ENCODE measurements at regions not wholly inside any gene's neighbourhood (a gene's known extent, or its start where the extent isn't known, plus 50 kb on each side); places are given as distances from the start of the nearest gene placed in this dataset.

- no peak overlapping the region for H3K4me3 Mint-ChIP-seq
- no peak overlapping the region for H3K27ac Mint-ChIP-seq
- no peaks in the 10 kb centered on the region for H3K4me1 Mint-ChIP-seq (ENCODE audit: low read depth)
- H3K36me3 Mint-ChIP-seq (ENCODE audit: low read depth): no peaks in the 10 kb centered on the region
- no peaks in the 10 kb centered on the region for H3K9me3 Mint-ChIP-seq
- no peaks in the 10 kb centered on the region for H3K27me3 Mint-ChIP-seq
- no peak for DNase-seq
Measured at GRCh38 chr18:73656691-73657090, 490.9 kb downstream of the FBXO15 start.

GRCh38 chr18:73653827-73654226, 493.8 kb downstream of the FBXO15 start:
- Mint-ChIP-seq H3K27ac (no peak overlapping the region), H3K4me1 (ENCODE audit: low read depth) (no peaks in the 10 kb centered on the region), H3K4me3 (no peak overlapping the region), H3K36me3 (ENCODE audit: low read depth) (no peaks in the 10 kb centered on the region), H3K9me3 (no peaks in the 10 kb centered on the region), H3K27me3 (no peaks in the 10 kb centered on the region)
- DNase-seq: no peak

GRCh38 chr18:73653251-73653650, 494.4 kb downstream of the FBXO15 start:
- Mint-ChIP-seq H3K4me1 (ENCODE audit: low read depth) (no peaks in the 10 kb centered on the region), H3K27ac (no peak overlapping the region), H3K4me3 (no peak overlapping the region), H3K27me3 (no peaks in the 10 kb centered on the region), H3K9me3 (no peaks in the 10 kb centered on the region), H3K36me3 (ENCODE audit: low read depth) (no peaks in the 10 kb centered on the region)
- no peak for DNase-seq

- Mint-ChIP-seq H3K4me1 (ENCODE audit: low read depth) (no peaks in the 10 kb centered on the region), H3K27me3 (no peaks in the 10 kb centered on the region), H3K27ac (no peak overlapping the region), H3K36me3 (ENCODE audit: low read depth) (no peaks in the 10 kb centered on the region), H3K9me3 (no peaks in the 10 kb centered on the region), H3K4me3 (no peak overlapping the region)
- DNase-seq: no peak
Measured at GRCh38 chr18:73647391-73647790, 500.2 kb downstream of the FBXO15 start.

GRCh38 chr18:73646772-73647171, 500.9 kb downstream of the FBXO15 start:
- Mint-ChIP-seq H3K9me3 (no peaks in the 10 kb centered on the region), H3K36me3 (ENCODE audit: low read depth) (no peaks in the 10 kb centered on the region), H3K27me3 (no peaks in the 10 kb centered on the region), H3K4me3 (no peak overlapping the region), H3K4me1 (ENCODE audit: low read depth) (no peaks in the 10 kb centered on the region), H3K27ac (no peak overlapping the region)
- DNase-seq: no peak

- Mint-ChIP-seq H3K4me1 (ENCODE audit: low read depth) (no peaks in the 10 kb centered on the region), H3K27ac (no peak overlapping the region), H3K4me3 (no peak overlapping the region), H3K27me3 (no peaks in the 10 kb centered on the region), H3K36me3 (ENCODE audit: low read depth) (no peaks in the 10 kb centered on the region), H3K9me3 (no peaks in the 10 kb centered on the region)
- no peak for DNase-seq
Measured at GRCh38 chr18:73646196-73646595, 501.4 kb downstream of the FBXO15 start.

GRCh38 chr18:73645160-73645715, 502.4 kb downstream of the FBXO15 start:
- no peaks in the 10 kb centered on the region for H3K9me3 Mint-ChIP-seq
- no peak overlapping the region for H3K27ac Mint-ChIP-seq
- no peaks in the 10 kb centered on the region for H3K4me1 Mint-ChIP-seq (ENCODE audit: low read depth)
- H3K27me3 Mint-ChIP-seq: no peaks in the 10 kb centered on the region
- no peak overlapping the region for H3K4me3 Mint-ChIP-seq
- DNase-seq: no peak
- H3K36me3 Mint-ChIP-seq (ENCODE audit: low read depth): no peaks in the 10 kb centered on the region

- H3K4me1 Mint-ChIP-seq (ENCODE audit: low read depth): no peaks in the 10 kb centered on the region
- H3K27me3 Mint-ChIP-seq: no peaks in the 10 kb centered on the region
- no peak overlapping the region for H3K27ac Mint-ChIP-seq
- no peaks in the 10 kb centered on the region for H3K9me3 Mint-ChIP-seq
- no peak for DNase-seq
- no peak overlapping the region for H3K4me3 Mint-ChIP-seq
- H3K36me3 Mint-ChIP-seq (ENCODE audit: low read depth): no peaks in the 10 kb centered on the region
Measured at GRCh38 chr18:73639788-73640187, 507.8 kb downstream of the FBXO15 start.

GRCh38 chr18:73638709-73639108, 508.9 kb downstream of the FBXO15 start:
- Mint-ChIP-seq H3K9me3 (no peaks in the 10 kb centered on the region), H3K27me3 (no peaks in the 10 kb centered on the region), H3K4me1 (ENCODE audit: low read depth) (no peaks in the 10 kb centered on the region), H3K27ac (no peak overlapping the region), H3K36me3 (ENCODE audit: low read depth) (no peaks in the 10 kb centered on the region), H3K4me3 (no peak overlapping the region)
- no peak for DNase-seq

GRCh38 chr18:73636355-73636754, 511.3 kb downstream of the FBXO15 start:
- Mint-ChIP-seq H3K27ac (no peak overlapping the region), H3K9me3 (no peaks in the 10 kb centered on the region), H3K36me3 (ENCODE audit: low read depth) (no peaks in the 10 kb centered on the region), H3K4me3 (no peak overlapping the region), H3K4me1 (ENCODE audit: low read depth) (no peaks in the 10 kb centered on the region), H3K27me3 (no peaks in the 10 kb centered on the region)
- DNase-seq: no peak

- DNase-seq: no peak
- H3K27me3 Mint-ChIP-seq: no peaks in the 10 kb centered on the region
- H3K4me3 Mint-ChIP-seq: no peak overlapping the region
- H3K4me1 Mint-ChIP-seq (ENCODE audit: low read depth): no peaks in the 10 kb centered on the region
- no peaks in the 10 kb centered on the region for H3K36me3 Mint-ChIP-seq (ENCODE audit: low read depth)
- no peak overlapping the region for H3K27ac Mint-ChIP-seq
- H3K9me3 Mint-ChIP-seq: no peaks in the 10 kb centered on the region
Measured at GRCh38 chr18:73626859-73627258, 520.8 kb downstream of the FBXO15 start.

GRCh38 chr18:73626221-73626620, 521.4 kb downstream of the FBXO15 start:
- Mint-ChIP-seq H3K4me3 (no peak overlapping the region), H3K36me3 (ENCODE audit: low read depth) (no peaks in the 10 kb centered on the region), H3K27me3 (no peaks in the 10 kb centered on the region), H3K27ac (no peak overlapping the region), H3K4me1 (ENCODE audit: low read depth) (no peaks in the 10 kb centered on the region), H3K9me3 (no peaks in the 10 kb centered on the region)
- no peak for DNase-seq

- no peak for DNase-seq
- Mint-ChIP-seq H3K36me3 (ENCODE audit: low read depth) (no peaks in the 10 kb centered on the region), H3K9me3 (peaks cover 3% of the 10 kb centered on the region), H3K27ac (no peak overlapping the region), H3K27me3 (no peaks in the 10 kb centered on the region), H3K4me3 (no peak overlapping the region), H3K4me1 (ENCODE audit: low read depth) (no peaks in the 10 kb centered on the region)
Measured at GRCh38 chr18:73621091-73621490, 526.5 kb downstream of the FBXO15 start.

- DNase-seq: no peak
- Mint-ChIP-seq H3K27me3 (no peaks in the 10 kb centered on the region), H3K9me3 (peaks cover 3% of the 10 kb centered on the region), H3K36me3 (ENCODE audit: low read depth) (no peaks in the 10 kb centered on the region), H3K4me3 (no peak overlapping the region), H3K4me1 (ENCODE audit: low read depth) (no peaks in the 10 kb centered on the region), H3K27ac (no peak overlapping the region)
Measured at GRCh38 chr18:73617981-73618380, 529.7 kb downstream of the FBXO15 start.

GRCh38 chr18:73615506-73615905, 532.1 kb downstream of the FBXO15 start:
- no peaks in the 10 kb centered on the region for H3K4me1 Mint-ChIP-seq (ENCODE audit: low read depth)
- H3K36me3 Mint-ChIP-seq (ENCODE audit: low read depth): no peaks in the 10 kb centered on the region
- H3K27me3 Mint-ChIP-seq: no peaks in the 10 kb centered on the region
- H3K4me3 Mint-ChIP-seq: no peak overlapping the region
- H3K9me3 Mint-ChIP-seq: peaks cover 3% of the 10 kb centered on the region
- no peak overlapping the region for H3K27ac Mint-ChIP-seq
- no peak for DNase-seq

GRCh38 chr18:73614812-73615211, 532.8 kb downstream of the FBXO15 start:
- no peaks in the 10 kb centered on the region for H3K27me3 Mint-ChIP-seq
- no peak for DNase-seq
- no peak overlapping the region for H3K27ac Mint-ChIP-seq
- H3K4me3 Mint-ChIP-seq: no peak overlapping the region
- H3K36me3 Mint-ChIP-seq (ENCODE audit: low read depth): no peaks in the 10 kb centered on the region
- peaks cover under 1% of the 10 kb centered on the region for H3K9me3 Mint-ChIP-seq
- no peaks in the 10 kb centered on the region for H3K4me1 Mint-ChIP-seq (ENCODE audit: low read depth)

All from activated T-cell treated with anti-CD3 and anti-CD28 coated beads, Interleukin-2, amount 50 U/mL, for 24 hours (primary cell).